Neural progenitor cell (in vitro differentiated cells): ENCODE measurements at regions not wholly inside any gene's neighbourhood (a gene's known extent, or its start where the extent isn't known, plus 50 kb on each side); places are given as distances from the start of the nearest gene placed in this dataset.

Experiments used
- CTCF ChIP-seq: fragments of 200-600 bp; sonication (generic); IDR thresholded peaks from 2 replicates; pipeline ENCODE4 v1.5.1; 2017; ENCODE audit warnings: antibody characterized with exemption, mild to moderate bottlenecking
- EZH2phosphoT487 ChIP-seq: fragments of 200-600 bp; sonication (generic); IDR thresholded peaks from 2 replicates; pipeline ENCODE4 v1.6.1; 2017; ENCODE audit warnings: antibody characterized with exemption

GRCh38 chr6:80940571-80940970 is 811.9 kb downstream of the TENT5A start:
- TF ChIP-seq CTCF, result no peak
- no peak for TF ChIP-seq EZH2phosphoT487
